H7 (cell line): ENCODE measurements at regions not wholly inside any gene's neighbourhood (a gene's known extent, or its start where the extent isn't known, plus 50 kb on each side); places are given as distances from the start of the nearest gene placed in this dataset.

Experiments used
- DNase-seq: peaks from one replicate; pipeline ENCODE4 v3.0.0; 2012
- H3K27me3 ChIP-seq: 2 replicates; pipeline ENCODE4 v1.6.0; 2011; ENCODE audit warnings: mild to moderate bottlenecking, low read length; ENCODE audit not compliant: control insufficient read depth, insufficient read depth
- H3K36me3 ChIP-seq: replicated peaks from 2 replicates; pipeline ENCODE4 v1.5.1; 2011; ENCODE audit warnings: low read length; ENCODE audit not compliant: control insufficient read depth, insufficient read depth
- H3K4me3 ChIP-seq: 2 replicates; pipeline ENCODE4 v1.5.1; 2011; ENCODE audit warnings: low read depth, mild to moderate bottlenecking, control low read depth, low read length, moderate library complexity; ENCODE audit not compliant: insufficient read depth

- DNase-seq = no peak
- Histone ChIP-seq H3K27me3 (no peaks in the 10 kb centered on the region), H3K36me3 (no peaks in the 10 kb centered on the region), H3K4me3 (no peak overlapping the region)
These were observed 279.4 kb upstream of the LYZL1 start for GRCh38 chr10:29009464-29009863.

- Histone ChIP-seq H3K36me3 (no peaks in the 10 kb centered on the region), H3K27me3 (no peaks in the 10 kb centered on the region), H3K4me3 (no peak overlapping the region)
- DNase-seq = no peak
These were observed 277.4 kb upstream of the LYZL1 start for GRCh38 chr10:29011516-29011915.

- H3K4me3 ChIP-seq = no peak overlapping the region
- DNase-seq = no peak
- no peaks in the 10 kb centered on the region for H3K36me3 ChIP-seq
- no peaks in the 10 kb centered on the region for H3K27me3 ChIP-seq
These were observed 275.8 kb upstream of the LYZL1 start for GRCh38 chr10:29012926-29013554.

GRCh38 chr10:29021591-29021990, 267.3 kb upstream of the LYZL1 start:
- no peak for DNase-seq
- no peaks in the 10 kb centered on the region for H3K36me3 ChIP-seq

GRCh38 chr10:29022513-29022912, 266.4 kb upstream of the LYZL1 start:
- no peaks in the 10 kb centered on the region for H3K36me3 ChIP-seq
- H3K27me3 ChIP-seq = no peaks in the 10 kb centered on the region
- DNase-seq = peak; percentile 7
- no peak overlapping the region for H3K4me3 ChIP-seq

More at GRCh38 chr10:29021591-29021990, 267.3 kb upstream of the LYZL1 start:
- Histone ChIP-seq H3K27me3 (no peaks in the 10 kb centered on the region), H3K4me3 (no peak overlapping the region)

GRCh38 chr10:29023678-29024077, 265.2 kb upstream of the LYZL1 start:
- DNase-seq = no peak
- Histone ChIP-seq H3K4me3 (no peak overlapping the region), H3K36me3 (no peaks in the 10 kb centered on the region), H3K27me3 (no peaks in the 10 kb centered on the region)

- peak; percentile 35 for DNase-seq
These were observed 262.6 kb upstream of the LYZL1 start for GRCh38 chr10:29026065-29026797.

GRCh38 chr10:29026802-29027580, 261.9 kb upstream of the LYZL1 start:
- no peak for DNase-seq
- no peaks in the 10 kb centered on the region for H3K27me3 ChIP-seq
- H3K36me3 ChIP-seq = no peaks in the 10 kb centered on the region

More at GRCh38 chr10:29026065-29026797, 262.6 kb upstream of the LYZL1 start:
- H3K27me3 ChIP-seq = no peaks in the 10 kb centered on the region
- no peaks in the 10 kb centered on the region for H3K36me3 ChIP-seq
- no peak overlapping the region for H3K4me3 ChIP-seq

GRCh38 chr10:29028486-29028885, 260.4 kb upstream of the LYZL1 start:
- Histone ChIP-seq H3K36me3 (no peaks in the 10 kb centered on the region), H3K27me3 (no peaks in the 10 kb centered on the region), H3K4me3 (no peak overlapping the region)
- DNase-seq = no peak

More at GRCh38 chr10:29026802-29027580, 261.9 kb upstream of the LYZL1 start:
- no peak overlapping the region for H3K4me3 ChIP-seq

GRCh38 chr10:29030900-29031299, 258.0 kb upstream of the LYZL1 start:
- Histone ChIP-seq H3K4me3 (no peak overlapping the region), H3K27me3 (no peaks in the 10 kb centered on the region), H3K36me3 (no peaks in the 10 kb centered on the region)
- no peak for DNase-seq

GRCh38 chr10:29032169-29032568, 256.7 kb upstream of the LYZL1 start:
- Histone ChIP-seq H3K36me3 (no peaks in the 10 kb centered on the region), H3K27me3 (no peaks in the 10 kb centered on the region), H3K4me3 (no peak overlapping the region)
- no peak for DNase-seq

- DNase-seq = no peak
- Histone ChIP-seq H3K4me3 (no peak overlapping the region), H3K27me3 (no peaks in the 10 kb centered on the region), H3K36me3 (no peaks in the 10 kb centered on the region)
These were observed 255.4 kb upstream of the LYZL1 start for GRCh38 chr10:29033311-29033940.

- Histone ChIP-seq H3K36me3 (no peaks in the 10 kb centered on the region), H3K4me3 (no peak overlapping the region), H3K27me3 (no peaks in the 10 kb centered on the region)
- DNase-seq = no peak
These were observed 254.3 kb upstream of the LYZL1 start for GRCh38 chr10:29034592-29034991.

GRCh38 chr10:29035721-29036120, 253.1 kb upstream of the LYZL1 start:
- H3K4me3 ChIP-seq = no peak overlapping the region
- DNase-seq = no peak
- no peaks in the 10 kb centered on the region for H3K27me3 ChIP-seq
- no peaks in the 10 kb centered on the region for H3K36me3 ChIP-seq
